Ishikawa (cell line): ENCODE measurements at regions not wholly inside any gene's neighbourhood (a gene's known extent, or its start where the extent isn't known, plus 50 kb on each side); places are given as distances from the start of the nearest gene placed in this dataset.

Source experiments
- CEBPB ChIP-seq: IDR thresholded peaks from 2 replicates; pipeline ENCODE4 v1.6.1; 2012
- CREB1 ChIP-seq: IDR thresholded peaks from 2 replicates; pipeline ENCODE4 v1.6.1; 2012; ENCODE audit warnings: low read depth
- EP300 ChIP-seq: IDR thresholded peaks from 2 replicates; pipeline ENCODE4 v1.6.1; 2012; ENCODE audit warnings: borderline replicate concordance
- NFIC ChIP-seq: IDR thresholded peaks from 2 replicates; pipeline ENCODE4 v1.6.1; 2012
- RAD21 ChIP-seq: IDR thresholded peaks from 2 replicates; pipeline ENCODE4 v1.6.1; 2012; ENCODE audit warnings: low read depth
- REST ChIP-seq: IDR thresholded peaks from 2 replicates; pipeline ENCODE4 v1.6.1; 2012; ENCODE audit warnings: low read depth, mild to moderate bottlenecking
- TCF12 ChIP-seq: IDR thresholded peaks from 2 replicates; pipeline ENCODE4 v1.6.1; 2012; ENCODE audit warnings: low read depth
- TEAD4 ChIP-seq: IDR thresholded peaks from 2 replicates; pipeline ENCODE4 v1.6.1; 2012
- YY1 ChIP-seq: IDR thresholded peaks from 2 replicates; pipeline ENCODE4 v1.6.1; 2012; ENCODE audit warnings: low read depth
- ZBTB7A ChIP-seq: IDR thresholded peaks from 2 replicates; pipeline ENCODE4 v1.6.1; 2012; ENCODE audit warnings: low read depth
- TF ChIP-seq, protein P1 (sequence below): IDR thresholded peaks from 2 replicates; pipeline ENCODE4 v1.6.1; 2012
- TF ChIP-seq, protein P2 (sequence below): IDR thresholded peaks from 2 replicates; pipeline ENCODE4 v1.6.1; 2012

- TF ChIP-seq EP300 = no peak
- TF ChIP-seq, protein P1, sequence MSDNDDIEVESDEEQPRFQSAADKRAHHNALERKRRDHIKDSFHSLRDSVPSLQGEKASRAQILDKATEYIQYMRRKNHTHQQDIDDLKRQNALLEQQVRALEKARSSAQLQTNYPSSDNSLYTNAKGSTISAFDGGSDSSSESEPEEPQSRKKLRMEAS = no peak
- no peak for TF ChIP-seq YY1
- no peak for TF ChIP-seq ZBTB7A
- TF ChIP-seq CEBPB = no peak
- TF ChIP-seq REST = no peak
- no peak for TF ChIP-seq TCF12
- no peak for TF ChIP-seq TEAD4
- no peak for TF ChIP-seq CREB1
- TF ChIP-seq, protein P2, sequence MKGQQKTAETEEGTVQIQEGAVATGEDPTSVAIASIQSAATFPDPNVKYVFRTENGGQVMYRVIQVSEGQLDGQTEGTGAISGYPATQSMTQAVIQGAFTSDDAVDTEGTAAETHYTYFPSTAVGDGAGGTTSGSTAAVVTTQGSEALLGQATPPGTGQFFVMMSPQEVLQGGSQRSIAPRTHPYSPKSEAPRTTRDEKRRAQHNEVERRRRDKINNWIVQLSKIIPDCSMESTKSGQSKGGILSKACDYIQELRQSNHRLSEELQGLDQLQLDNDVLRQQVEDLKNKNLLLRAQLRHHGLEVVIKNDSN = no peak
- no peak for TF ChIP-seq NFIC
- TF ChIP-seq RAD21 = no peak
These were observed 196.9 kb downstream of the ALDH8A1 start for GRCh38 chr6:134753001-134753400.
